Testis (tissue), 2 donors: ENCODE measurements at regions not wholly inside any gene's neighbourhood (a gene's known extent, or its start where the extent isn't known, plus 50 kb on each side); places are given as distances from the start of the nearest gene placed in this dataset.

Experiments used
- POLR2A ChIP-seq: fragments of 450-650 bp; IDR thresholded peaks from one replicate; pipeline ENCODE4 v1.6.1; 2017; ENCODE audit warnings: antibody characterized with exemption, mild to moderate bottlenecking, moderate library complexity
- TF ChIP-seq, protein P1 (sequence below), 3 experiments: fragments of 450-650 bp in 2 of 3; fragments of 200-600 bp in 1 of 3; sonication (generic) in 1 of 3; IDR thresholded peaks; one replicate each; pipeline ENCODE4 v1.5.1; 2016 to 2019; ENCODE audit warnings: antibody characterized with exemption in 3 of 3, mild to moderate bottlenecking in 2 of 3, moderate library complexity in 1 of 3

GRCh38 chr3:146929696-146930095, 324.6 kb upstream of the PLSCR5 start:
- no peak for TF ChIP-seq POLR2A
- TF ChIP-seq, protein P1, sequence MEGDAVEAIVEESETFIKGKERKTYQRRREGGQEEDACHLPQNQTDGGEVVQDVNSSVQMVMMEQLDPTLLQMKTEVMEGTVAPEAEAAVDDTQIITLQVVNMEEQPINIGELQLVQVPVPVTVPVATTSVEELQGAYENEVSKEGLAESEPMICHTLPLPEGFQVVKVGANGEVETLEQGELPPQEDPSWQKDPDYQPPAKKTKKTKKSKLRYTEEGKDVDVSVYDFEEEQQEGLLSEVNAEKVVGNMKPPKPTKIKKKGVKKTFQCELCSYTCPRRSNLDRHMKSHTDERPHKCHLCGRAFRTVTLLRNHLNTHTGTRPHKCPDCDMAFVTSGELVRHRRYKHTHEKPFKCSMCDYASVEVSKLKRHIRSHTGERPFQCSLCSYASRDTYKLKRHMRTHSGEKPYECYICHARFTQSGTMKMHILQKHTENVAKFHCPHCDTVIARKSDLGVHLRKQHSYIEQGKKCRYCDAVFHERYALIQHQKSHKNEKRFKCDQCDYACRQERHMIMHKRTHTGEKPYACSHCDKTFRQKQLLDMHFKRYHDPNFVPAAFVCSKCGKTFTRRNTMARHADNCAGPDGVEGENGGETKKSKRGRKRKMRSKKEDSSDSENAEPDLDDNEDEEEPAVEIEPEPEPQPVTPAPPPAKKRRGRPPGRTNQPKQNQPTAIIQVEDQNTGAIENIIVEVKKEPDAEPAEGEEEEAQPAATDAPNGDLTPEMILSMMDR (IDR thresholded peaks at IDR 0.05) = no peak
